B cell (primary cell): ENCODE measurements at regions not wholly inside any gene's neighbourhood (a gene's known extent, or its start where the extent isn't known, plus 50 kb on each side); places are given as distances from the start of the nearest gene placed in this dataset.

ENCODE experiments used
- ATAC-seq: fragments of 200-7000 bp; cut with Tn5 transposase; one replicate; pipeline ENCODE4 v1.10.0; 2021; ENCODE audit warnings: low read depth, mild to moderate bottlenecking, moderate number of reproducible peaks, moderate library complexity
- CTCF ChIA-PET: fragments of 350-600 bp; sonication (Branson Sonifier 250); formaldehyde crosslinking; loops from one replicate; lab custom pipeline; 2021; ENCODE audit warnings: antibody characterized with exemption, inconsistent platforms; lab: Charles Lee
- POLR2A ChIA-PET: fragments of 350-600 bp; sonication (Branson Sonifier 250); formaldehyde crosslinking; loops from one replicate; lab custom pipeline; 2021; ENCODE audit warnings: antibody characterized with exemption; lab: Charles Lee
- DNase-seq: peaks from one replicate; pipeline ENCODE4 v3.0.0; 2013
- H2AFZ ChIP-seq: 2 replicates; pipeline ENCODE4 v1.6.1; 2012; ENCODE audit warnings: mild to moderate bottlenecking, low read depth, low read length; ENCODE audit not compliant: insufficient read depth, poor library complexity, severe bottlenecking
- H3K27ac ChIP-seq, 2 donors: 1 replicate in 1 of 2; 2 replicates in 1 of 2; pipeline ENCODE4 v1.5.1; 2012 to 2013; ENCODE audit warnings: low read length in 2 of 2, mild to moderate bottlenecking in 2 of 2, moderate library complexity in 1 of 2
- H3K27me3 ChIP-seq, 4 experiments: fragments of 200-600 bp in 1 of 4; sonication (generic) in 1 of 4; replicated peaks in 1 of 4; 1 replicate in 2 of 4; 2 replicates in 2 of 4; pipeline versions ENCODE4 v1.6.1 to v1.7.0; 2013 to 2016; ENCODE audit warnings: low read length in 3 of 4, mild to moderate bottlenecking in 2 of 4, mixed read lengths in 1 of 4, moderate library complexity in 1 of 4; ENCODE audit not compliant: insufficient read depth in 4 of 4, control insufficient read depth in 3 of 4; ENCODE audit errors: control extremely low read depth in 1 of 4
- H3K36me3 ChIP-seq, 2 experiments: replicated peaks in 1 of 2; 1 replicate in 1 of 2; 2 replicates in 1 of 2; pipeline versions ENCODE4 v1.6.1 to v1.7.1; 2013; ENCODE audit warnings: low read length in 1 of 2; ENCODE audit not compliant: insufficient read depth in 2 of 2, control insufficient read depth in 1 of 2; ENCODE audit errors: control extremely low read depth in 1 of 2, extremely low read depth in 1 of 2
- H3K4me1 ChIP-seq, 2 donors: fragments of 200-600 bp in 1 of 2; sonication (generic) in 1 of 2; 1 replicate in 1 of 2; 2 replicates in 1 of 2; pipeline versions ENCODE4 v1.5.1 to v1.6.1; 2013 to 2017; ENCODE audit warnings: low read length in 2 of 2; ENCODE audit not compliant: control insufficient read depth in 2 of 2, insufficient read depth in 2 of 2
- H3K4me2 ChIP-seq: replicated peaks from 2 replicates; pipeline ENCODE3; 2012; ENCODE audit warnings: mild to moderate bottlenecking, low read depth, low read length; ENCODE audit not compliant: poor library complexity, severe bottlenecking
- H3K4me3 ChIP-seq, 5 experiments: fragments of 200-600 bp in 1 of 5; sonication (generic) in 1 of 5; 1 replicate in 3 of 5; 2 replicates in 2 of 5; pipeline versions ENCODE4 v1.5.1 to v1.7.0; 2011 to 2016; ENCODE audit warnings: low read length in 4 of 5, mild to moderate bottlenecking in 4 of 5, low read depth in 2 of 5, control low read depth in 1 of 5, moderate library complexity in 1 of 5; ENCODE audit not compliant: insufficient read depth in 1 of 5; ENCODE audit errors: control extremely low read depth in 1 of 5, extremely low read depth in 1 of 5
- H3K79me2 ChIP-seq: fragments of 200-600 bp; sonication (generic); one replicate; pipeline ENCODE4 v1.6.0; 2016; ENCODE audit warnings: low read length; ENCODE audit not compliant: control insufficient read depth, insufficient read depth
- H3K9ac ChIP-seq: fragments of 200-600 bp; sonication (generic); 2 replicates; pipeline ENCODE4 v1.6.1; 2017; ENCODE audit warnings: mild to moderate bottlenecking, low read length, moderate library complexity
- H3K9me3 ChIP-seq, 3 donors: one replicate each; pipeline versions ENCODE4 v1.6.1 to v1.7.1; 2013; ENCODE audit warnings: low read length in 2 of 3; ENCODE audit not compliant: control insufficient read depth in 2 of 3, insufficient read depth in 1 of 3; ENCODE audit errors: control extremely low read depth in 1 of 3
- H4K20me1 ChIP-seq: 2 replicates; pipeline ENCODE4 v1.6.0; 2012; ENCODE audit warnings: mild to moderate bottlenecking, low read length; ENCODE audit not compliant: insufficient read depth, control insufficient read depth, poor library complexity, severe bottlenecking
- H3K27ac Mint-ChIP-seq: one replicate; pipeline ENCODE4 v1.8.0; 2021; ENCODE audit warnings: mixed read lengths
- H3K27me3 Mint-ChIP-seq: one replicate; pipeline ENCODE4 v1.8.0; 2021; ENCODE audit warnings: mixed read lengths
- H3K4me1 Mint-ChIP-seq: one replicate; pipeline ENCODE4 v1.8.0; 2021; ENCODE audit warnings: mixed read lengths
- H3K4me3 Mint-ChIP-seq: one replicate; pipeline ENCODE4 v1.8.0; 2021; ENCODE audit warnings: mixed read lengths
- H3K9me3 Mint-ChIP-seq: one replicate; pipeline ENCODE4 v1.8.0; 2022; ENCODE audit warnings: mixed read lengths; ENCODE audit not compliant: insufficient read depth
- EZH2 ChIP-seq: IDR thresholded peaks from 2 replicates; pipeline ENCODE4 v1.6.1; 2012; ENCODE audit warnings: borderline replicate concordance, low read depth, mild to moderate bottlenecking, moderate library complexity, low read length; ENCODE audit not compliant: insufficient read depth, poor library complexity, severe bottlenecking
- WGBS: methylation state at CpG from one replicate; pipeline ENCODE4 v1.1.5; 2013; ENCODE audit warnings: missing lambda C conversion rate; ENCODE audit not compliant: insufficient coverage; 5-methylcytosine and 5-hydroxymethylcytosine counted together
- intact Hi-C: fragments of 100-400 bp; cut with micrococcal nuclease; formaldehyde crosslinking; loops from one replicate; pipeline ENCODE4 v1.10.0; 2022
- TF ChIP-seq, protein P1 (sequence below): fragments of 200-600 bp; IDR thresholded peaks from one replicate; pipeline ENCODE4 v1.8.0; 2022; ENCODE audit warnings: antibody characterized with exemption, mild to moderate bottlenecking

- ATAC-seq = no peak
- WGBS = no CpG with 5 or more reads among the region's 1 CpG
- Mint-ChIP-seq H3K27me3 (peaks cover 7% of the 10 kb centered on the region), H3K4me1 (no peaks in the 10 kb centered on the region), H3K4me3 (no peak overlapping the region), H3K27ac (no peak overlapping the region), H3K9me3 (no peaks in the 10 kb centered on the region)
- Histone ChIP-seq H3K4me2 (no peak overlapping the region), H3K79me2 (no peaks in the 10 kb centered on the region), H3K36me3 (no peaks in the 10 kb centered on the region), H3K9ac (no peak overlapping the region), H4K20me1 (no peaks in the 10 kb centered on the region), H2AFZ (no peak overlapping the region), H3K4me1 (no peaks in the 10 kb centered on the region), H3K9me3 (no peaks in the 10 kb centered on the region), H3K27ac (no peak overlapping the region), H3K4me3 (no peak overlapping the region), H3K27me3 (no peaks in the 10 kb centered on the region)
- no peak for TF ChIP-seq EZH2
- TF ChIP-seq, protein P1, sequence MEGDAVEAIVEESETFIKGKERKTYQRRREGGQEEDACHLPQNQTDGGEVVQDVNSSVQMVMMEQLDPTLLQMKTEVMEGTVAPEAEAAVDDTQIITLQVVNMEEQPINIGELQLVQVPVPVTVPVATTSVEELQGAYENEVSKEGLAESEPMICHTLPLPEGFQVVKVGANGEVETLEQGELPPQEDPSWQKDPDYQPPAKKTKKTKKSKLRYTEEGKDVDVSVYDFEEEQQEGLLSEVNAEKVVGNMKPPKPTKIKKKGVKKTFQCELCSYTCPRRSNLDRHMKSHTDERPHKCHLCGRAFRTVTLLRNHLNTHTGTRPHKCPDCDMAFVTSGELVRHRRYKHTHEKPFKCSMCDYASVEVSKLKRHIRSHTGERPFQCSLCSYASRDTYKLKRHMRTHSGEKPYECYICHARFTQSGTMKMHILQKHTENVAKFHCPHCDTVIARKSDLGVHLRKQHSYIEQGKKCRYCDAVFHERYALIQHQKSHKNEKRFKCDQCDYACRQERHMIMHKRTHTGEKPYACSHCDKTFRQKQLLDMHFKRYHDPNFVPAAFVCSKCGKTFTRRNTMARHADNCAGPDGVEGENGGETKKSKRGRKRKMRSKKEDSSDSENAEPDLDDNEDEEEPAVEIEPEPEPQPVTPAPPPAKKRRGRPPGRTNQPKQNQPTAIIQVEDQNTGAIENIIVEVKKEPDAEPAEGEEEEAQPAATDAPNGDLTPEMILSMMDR = no peak
- no peak for DNase-seq
- intact Hi-C loops = no loop called here
- ChIA-PET POLR2A (no interaction called here), CTCF (no interaction called here)
Measured at GRCh38 chr3:134721214-134721613, 70.4 kb upstream of the KY start.

GRCh38 chr3:134722969-134723368 lies 72.1 kb upstream of the EPHB1 start:
- no peaks in the 10 kb centered on the region for H3K27me3 ChIP-seq
- Mint-ChIP-seq H3K9me3 (no peaks in the 10 kb centered on the region), H3K4me3 (no peak overlapping the region), H3K4me1 (no peaks in the 10 kb centered on the region), H3K27ac (no peak overlapping the region), H3K27me3 (peaks cover 16% of the 10 kb centered on the region)
- ATAC-seq = no peak
- H2AFZ ChIP-seq = no peak overlapping the region
- POLR2A ChIA-PET = no interaction called here
- TF ChIP-seq, protein P1 = no peak
- no peaks in the 10 kb centered on the region for H3K4me1 ChIP-seq
- H3K79me2 ChIP-seq = no peaks in the 10 kb centered on the region
- intact Hi-C loops = no loop called here
- no peak for DNase-seq
- no peak overlapping the region for H3K4me2 ChIP-seq
- H4K20me1 ChIP-seq = no peaks in the 10 kb centered on the region
- WGBS = 80% methylated on average over 1 of the region's 2 CpGs
- H3K36me3 ChIP-seq = no peaks in the 10 kb centered on the region
- H3K9me3 ChIP-seq = no peaks in the 10 kb centered on the region
- CTCF ChIA-PET = no interaction called here
- H3K4me3 ChIP-seq = no peak overlapping the region
- H3K9ac ChIP-seq = no peak overlapping the region
- no peak overlapping the region for H3K27ac ChIP-seq
